Fibroblast of villous mesenchyme (primary cell): ENCODE measurements at regions not wholly inside any gene's neighbourhood (a gene's known extent, or its start where the extent isn't known, plus 50 kb on each side); places are given as distances from the start of the nearest gene placed in this dataset.

Experiments used
- DNase-seq: peaks from one replicate; pipeline ENCODE4 v3.0.0-alpha.2; 2010; ENCODE audit warnings: low read depth
- H3K4me3 ChIP-seq: 2 replicates; pipeline ENCODE4 v1.5.1; 2011; ENCODE audit warnings: low read depth, mild to moderate bottlenecking, low read length
- CTCF ChIP-seq: IDR thresholded peaks from 2 replicates; pipeline ENCODE4 v1.5.1; 2012; ENCODE audit warnings: low read depth, mild to moderate bottlenecking, low read length; ENCODE audit not compliant: insufficient read depth

GRCh38 chr10:111131168-111131799 is 54.5 kb downstream of the ADRA2A start:
- no peak for DNase-seq
- TF ChIP-seq CTCF: no peak
- no peak overlapping the region for H3K4me3 ChIP-seq

DNA sequence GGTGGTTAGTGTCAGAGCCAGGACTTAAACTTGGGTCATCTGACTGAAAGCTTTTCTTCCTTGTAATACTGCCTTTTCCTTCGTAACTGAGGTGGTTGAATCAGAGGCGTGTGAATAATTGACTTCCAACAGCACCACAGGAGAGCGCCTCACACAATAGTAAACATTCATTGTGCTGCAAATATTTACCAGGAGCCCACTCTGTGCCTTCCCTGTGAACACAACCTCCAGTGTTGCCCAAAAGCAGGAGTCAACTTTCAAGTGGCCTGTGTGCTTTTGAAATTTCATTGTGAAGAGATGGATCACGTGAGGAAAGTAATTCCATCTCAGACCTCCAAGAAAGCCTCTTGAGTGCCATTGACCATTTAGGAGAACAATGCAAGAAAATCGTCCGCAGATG is 60.2 kb downstream of the ADRA2A start:
- no peak for TF ChIP-seq CTCF
- H3K4me3 ChIP-seq: no peak overlapping the region
- no peak for DNase-seq

GRCh38 chr10:111137587-111137986 is 60.8 kb downstream of the ADRA2A start:
- H3K4me3 ChIP-seq: no peak overlapping the region
- no peak for DNase-seq
- TF ChIP-seq CTCF: no peak

- no peak overlapping the region for H3K4me3 ChIP-seq
- no peak for DNase-seq
- no peak for TF ChIP-seq CTCF
Measured at GRCh38 chr10:111138544-111138943, 61.7 kb downstream of the ADRA2A start.

DNA sequence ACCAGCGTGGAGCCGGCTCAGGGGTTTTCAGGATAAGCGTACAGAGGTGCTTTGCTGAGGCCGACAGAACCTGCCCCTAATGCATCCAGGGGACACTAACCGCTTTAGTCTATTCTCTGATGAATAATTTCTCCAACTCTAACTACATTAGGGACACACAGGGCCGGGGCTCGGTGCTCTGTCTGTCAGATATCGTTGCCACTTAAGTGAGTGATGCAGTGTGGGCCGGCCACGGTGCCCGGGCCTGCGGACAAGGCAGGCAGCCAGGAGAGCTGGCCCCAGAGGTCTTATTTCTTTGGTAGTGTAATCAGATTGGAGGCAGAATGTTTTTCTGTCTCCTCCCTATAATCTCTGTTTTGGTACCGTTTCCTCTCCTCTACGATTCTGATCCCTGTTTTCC is 62.7 kb downstream of the ADRA2A start:
- no peak overlapping the region for H3K4me3 ChIP-seq
- TF ChIP-seq CTCF: no peak
- no peak for DNase-seq

DNA sequence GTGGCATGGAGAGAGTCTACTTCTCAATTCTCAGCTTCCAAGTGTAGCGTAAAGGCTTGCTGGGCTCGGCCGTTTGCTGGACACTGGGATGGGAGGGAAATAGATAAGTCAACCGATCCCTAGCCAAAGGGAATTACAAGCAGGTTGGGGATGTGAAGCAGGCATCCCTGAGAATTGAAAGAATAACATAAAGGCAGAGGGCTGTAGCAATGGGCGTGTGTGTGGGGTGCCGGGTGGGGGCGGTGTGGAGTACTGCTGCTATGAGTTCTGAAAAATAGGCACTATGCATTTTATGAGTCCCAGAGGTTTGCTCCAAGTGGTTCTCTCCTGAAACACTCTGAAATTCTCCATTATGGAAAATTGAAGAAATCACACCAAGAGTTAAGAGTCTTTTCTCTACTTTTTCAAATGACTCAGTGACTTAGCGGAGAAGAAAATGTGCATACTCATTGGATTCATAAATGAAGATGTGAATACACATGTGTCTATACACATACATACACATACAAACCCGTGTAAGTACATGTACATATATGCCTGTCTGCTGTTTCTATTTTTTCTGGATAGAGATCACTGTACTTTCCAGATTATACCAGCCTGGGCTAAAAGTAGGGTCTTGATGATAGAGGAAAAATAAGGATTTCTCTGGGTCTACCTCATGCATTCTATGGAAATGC is 65.4 kb downstream of the ADRA2A start:
- no peak for DNase-seq
- H3K4me3 ChIP-seq: no peak overlapping the region
- TF ChIP-seq CTCF: no peak

DNA sequence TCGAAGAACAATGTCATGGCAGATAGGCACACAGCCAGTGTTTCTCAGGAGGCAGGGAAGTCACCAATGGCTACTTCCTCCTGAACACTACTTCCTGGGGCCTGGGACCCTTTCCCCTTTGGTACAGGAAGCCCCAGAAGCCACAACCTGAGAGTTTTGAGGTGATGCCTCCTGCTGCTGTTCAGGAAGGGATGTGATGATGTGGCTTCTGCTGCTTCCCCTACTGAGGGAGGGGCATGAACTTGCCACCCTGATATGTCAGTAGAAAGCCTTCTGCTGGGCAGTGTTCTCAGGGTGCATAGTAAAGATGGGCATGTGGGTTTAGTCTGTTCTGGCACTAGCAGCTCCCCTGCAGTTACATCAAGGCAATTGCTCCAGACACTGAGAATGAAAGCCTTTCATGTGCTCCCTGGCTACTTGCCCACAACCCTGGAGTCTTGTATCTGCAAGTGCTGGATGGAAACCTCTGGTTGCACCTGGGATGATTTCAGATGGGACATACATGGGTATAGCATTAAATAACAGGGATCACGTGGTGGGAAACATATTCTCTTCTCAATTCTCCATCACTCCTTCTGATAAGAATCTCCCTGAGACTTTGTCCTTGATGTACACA is 69.3 kb downstream of the ADRA2A start:
- no peak for DNase-seq
- TF ChIP-seq CTCF: no peak
- H3K4me3 ChIP-seq: no peak overlapping the region
